Chondrocyte (in vitro differentiated cells): ENCODE measurements at regions not wholly inside any gene's neighbourhood (a gene's known extent, or its start where the extent isn't known, plus 50 kb on each side); places are given as distances from the start of the nearest gene placed in this dataset.

ENCODE experiments used
- DNase-seq: peaks from one replicate; pipeline ENCODE4 v3.0.0; 2021; ENCODE audit warnings: mixed read lengths, low spot score
- H3K27ac Mint-ChIP-seq: one replicate; pipeline ENCODE4 v1.8.0; 2021; ENCODE audit warnings: mild to moderate bottlenecking, moderate library complexity, mixed read lengths; ENCODE audit not compliant: unreplicated experiment
- H3K27me3 Mint-ChIP-seq: 2 replicates; pipeline ENCODE4 v1.8.0; 2021; ENCODE audit warnings: low read depth, mixed read lengths
- H3K36me3 Mint-ChIP-seq: 2 replicates; pipeline ENCODE4 v1.8.0; 2021; ENCODE audit warnings: low read depth, mixed read lengths
- H3K4me1 Mint-ChIP-seq: 2 replicates; pipeline ENCODE4 v1.8.0; 2021; ENCODE audit warnings: low read depth, mild to moderate bottlenecking, mixed read lengths
- H3K4me3 Mint-ChIP-seq: one replicate; pipeline ENCODE4 v1.8.0; 2021; ENCODE audit warnings: mild to moderate bottlenecking, moderate library complexity, mixed read lengths; ENCODE audit not compliant: unreplicated experiment
- H3K9me3 Mint-ChIP-seq: 2 replicates; pipeline ENCODE4 v1.8.0; 2021; ENCODE audit warnings: low read depth, mixed read lengths
- TF ChIP-seq, protein P1 (sequence below): fragments of 200-600 bp; sonication (generic); IDR thresholded peaks from 2 replicates; pipeline ENCODE4 v1.5.0; 2021; ENCODE audit warnings: antibody characterized with exemption, mild to moderate bottlenecking, moderate library complexity

DNA sequence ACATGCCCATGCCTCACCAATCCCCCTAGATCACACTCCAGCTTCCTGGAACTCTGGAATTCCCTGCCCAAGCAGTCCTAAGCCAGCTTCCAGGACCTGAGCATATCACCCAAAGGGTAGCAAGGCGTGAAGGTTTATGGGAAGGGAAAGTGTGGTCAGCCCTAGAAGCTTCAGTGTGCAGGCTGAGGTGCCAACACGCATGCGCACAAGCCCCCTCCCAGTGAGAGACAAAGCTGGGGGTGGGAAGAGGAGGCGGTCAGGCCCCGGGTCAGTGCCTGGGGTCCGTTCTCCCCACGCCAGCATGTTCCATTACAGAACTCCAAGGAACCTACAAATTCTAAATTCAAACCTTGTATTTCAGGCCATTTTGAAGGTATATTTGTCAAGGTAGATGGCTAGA, 103.6 kb upstream of the C7orf33 start:
- TF ChIP-seq, protein P1, sequence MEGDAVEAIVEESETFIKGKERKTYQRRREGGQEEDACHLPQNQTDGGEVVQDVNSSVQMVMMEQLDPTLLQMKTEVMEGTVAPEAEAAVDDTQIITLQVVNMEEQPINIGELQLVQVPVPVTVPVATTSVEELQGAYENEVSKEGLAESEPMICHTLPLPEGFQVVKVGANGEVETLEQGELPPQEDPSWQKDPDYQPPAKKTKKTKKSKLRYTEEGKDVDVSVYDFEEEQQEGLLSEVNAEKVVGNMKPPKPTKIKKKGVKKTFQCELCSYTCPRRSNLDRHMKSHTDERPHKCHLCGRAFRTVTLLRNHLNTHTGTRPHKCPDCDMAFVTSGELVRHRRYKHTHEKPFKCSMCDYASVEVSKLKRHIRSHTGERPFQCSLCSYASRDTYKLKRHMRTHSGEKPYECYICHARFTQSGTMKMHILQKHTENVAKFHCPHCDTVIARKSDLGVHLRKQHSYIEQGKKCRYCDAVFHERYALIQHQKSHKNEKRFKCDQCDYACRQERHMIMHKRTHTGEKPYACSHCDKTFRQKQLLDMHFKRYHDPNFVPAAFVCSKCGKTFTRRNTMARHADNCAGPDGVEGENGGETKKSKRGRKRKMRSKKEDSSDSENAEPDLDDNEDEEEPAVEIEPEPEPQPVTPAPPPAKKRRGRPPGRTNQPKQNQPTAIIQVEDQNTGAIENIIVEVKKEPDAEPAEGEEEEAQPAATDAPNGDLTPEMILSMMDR, result no peak
- no peak overlapping the region for H3K27ac Mint-ChIP-seq
- H3K27me3 Mint-ChIP-seq, result peaks cover 21% of the 10 kb centered on the region
- H3K9me3 Mint-ChIP-seq, result peaks cover under 1% of the 10 kb centered on the region
- no peak overlapping the region for H3K4me3 Mint-ChIP-seq
- no peaks in the 10 kb centered on the region for H3K36me3 Mint-ChIP-seq
- DNase-seq, result no peak
- H3K4me1 Mint-ChIP-seq, result peaks cover 1% of the 10 kb centered on the region

DNA sequence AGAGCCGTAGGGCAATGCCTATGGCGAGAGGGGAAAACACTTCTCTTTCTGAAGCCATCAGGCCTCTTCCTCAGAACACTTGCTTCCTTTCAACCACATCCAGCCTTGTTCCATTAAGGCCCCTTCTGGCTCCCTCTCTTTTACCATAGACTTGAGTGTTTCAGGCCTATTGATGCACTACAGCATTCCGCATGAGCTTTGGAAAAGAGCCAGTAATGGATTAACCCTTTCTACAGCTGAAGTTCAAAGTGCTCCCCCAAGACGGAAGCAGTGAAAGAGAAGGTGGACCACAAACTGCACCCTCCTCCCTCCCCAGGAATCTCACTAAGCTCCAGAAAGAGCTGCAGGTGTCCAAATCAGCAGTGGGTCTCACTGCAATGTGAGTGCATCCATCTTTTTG, 102.7 kb upstream of the C7orf33 start:
- Mint-ChIP-seq H3K36me3 (no peaks in the 10 kb centered on the region), H3K27me3 (peaks cover 21% of the 10 kb centered on the region), H3K9me3 (peaks cover 8% of the 10 kb centered on the region), H3K4me3 (no peak overlapping the region), H3K4me1 (no peaks in the 10 kb centered on the region), H3K27ac (no peak overlapping the region)
- no peak for DNase-seq
- TF ChIP-seq, protein P1, result no peak

DNA sequence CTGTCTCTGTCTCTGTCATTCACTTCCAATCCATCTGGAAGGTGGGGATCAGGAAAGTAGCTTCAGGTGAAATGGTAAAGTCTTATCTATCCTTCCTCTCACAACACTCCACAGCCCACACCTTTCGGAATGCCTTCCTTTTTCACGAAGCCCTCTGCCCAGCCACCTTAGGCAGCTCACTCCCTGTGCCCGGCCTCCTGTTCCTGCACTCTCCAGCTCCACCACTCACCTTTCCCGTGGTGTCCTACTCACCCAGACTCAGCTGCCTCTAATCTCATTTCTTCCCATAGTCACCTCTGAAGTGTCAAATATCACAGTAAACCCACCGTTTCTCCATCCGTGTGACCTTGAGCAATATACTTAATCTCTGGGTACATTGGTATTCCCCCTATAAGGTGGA, 100.9 kb upstream of the C7orf33 start:
- no peak overlapping the region for H3K27ac Mint-ChIP-seq
- H3K36me3 Mint-ChIP-seq, result peaks cover 1% of the 10 kb centered on the region
- TF ChIP-seq, protein P1, result no peak
- no peaks in the 10 kb centered on the region for H3K4me1 Mint-ChIP-seq
- no peak overlapping the region for H3K4me3 Mint-ChIP-seq
- DNase-seq, result no peak
- peaks cover 14% of the 10 kb centered on the region for H3K9me3 Mint-ChIP-seq
- H3K27me3 Mint-ChIP-seq, result peaks cover 21% of the 10 kb centered on the region

DNA sequence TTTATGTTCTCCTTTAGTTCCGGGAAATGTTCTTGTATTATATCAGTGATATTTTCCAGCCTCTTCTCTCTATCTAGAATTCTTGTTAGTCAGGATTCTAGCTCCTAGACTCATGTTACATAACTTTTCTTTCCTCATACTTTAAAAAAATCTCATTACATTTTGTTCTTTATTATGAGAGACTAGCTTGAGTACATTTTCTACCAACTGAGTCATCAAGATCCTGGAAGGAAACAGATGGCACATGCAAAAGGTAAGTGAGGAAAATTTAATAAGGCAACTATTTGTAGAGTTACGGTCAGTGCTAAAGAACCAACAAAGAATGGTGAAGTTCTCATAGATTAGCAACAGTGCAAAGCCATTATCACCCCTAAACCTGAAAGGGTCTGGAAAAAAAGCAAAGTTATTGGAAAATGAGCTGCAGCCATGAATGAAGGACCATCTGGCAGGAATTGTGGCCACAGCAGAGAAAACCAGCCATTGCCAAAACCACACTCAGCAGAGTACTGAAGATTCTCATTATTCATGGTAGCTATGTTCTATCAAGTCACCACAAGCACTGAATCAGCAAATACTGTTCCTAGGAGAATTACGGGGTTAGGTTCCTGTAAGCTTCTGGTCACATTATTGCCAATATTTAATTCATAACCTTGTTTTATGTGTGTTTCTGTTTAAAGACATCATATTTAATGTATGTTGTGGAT, 98.3 kb upstream of the C7orf33 start:
- peaks cover 17% of the 10 kb centered on the region for H3K27me3 Mint-ChIP-seq
- DNase-seq, result no peak
- no peak overlapping the region for H3K4me3 Mint-ChIP-seq
- TF ChIP-seq, protein P1, result no peak
- H3K36me3 Mint-ChIP-seq, result peaks cover 1% of the 10 kb centered on the region
- no peak overlapping the region for H3K27ac Mint-ChIP-seq
- H3K4me1 Mint-ChIP-seq, result no peaks in the 10 kb centered on the region
- peaks cover 14% of the 10 kb centered on the region for H3K9me3 Mint-ChIP-seq

DNA sequence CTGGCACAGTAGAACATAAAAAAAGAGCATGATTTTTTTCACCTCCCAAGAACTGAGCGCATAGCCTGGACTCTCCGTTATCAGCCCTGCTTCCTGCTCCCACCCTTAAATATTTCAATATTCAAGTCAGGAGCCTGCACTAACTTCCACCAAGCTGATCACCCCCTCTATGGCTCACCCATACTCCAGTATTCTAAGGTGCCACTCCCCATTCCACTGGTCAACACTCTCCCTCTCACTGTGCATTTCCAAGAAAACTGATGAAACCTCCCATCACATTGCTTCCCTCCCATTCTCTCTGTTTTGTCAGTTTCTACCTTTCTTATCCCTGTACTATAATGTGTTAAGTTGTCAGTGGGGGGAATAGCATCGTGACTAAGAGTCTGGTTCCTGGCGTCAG, 95.0 kb upstream of the C7orf33 start:
- TF ChIP-seq, protein P1, result no peak
- Mint-ChIP-seq H3K4me1 (peaks cover 8% of the 10 kb centered on the region), H3K27ac (no peak overlapping the region), H3K27me3 (peaks cover 12% of the 10 kb centered on the region), H3K4me3 (no peak overlapping the region), H3K36me3 (peaks cover 1% of the 10 kb centered on the region), H3K9me3 (peaks cover 14% of the 10 kb centered on the region)
- DNase-seq, result no peak
